ENCODE measurements at regions not wholly inside any gene's neighbourhood (a gene's known extent, or its start where the extent isn't known, plus 50 kb on each side); places are given as distances from the start of the nearest gene placed in this dataset.
"Not testable (repeated sequence)": the region's sequence is repeated elsewhere in the genome, so short reads cannot be mapped to it uniquely, and the experiment has no call there.

DNA sequence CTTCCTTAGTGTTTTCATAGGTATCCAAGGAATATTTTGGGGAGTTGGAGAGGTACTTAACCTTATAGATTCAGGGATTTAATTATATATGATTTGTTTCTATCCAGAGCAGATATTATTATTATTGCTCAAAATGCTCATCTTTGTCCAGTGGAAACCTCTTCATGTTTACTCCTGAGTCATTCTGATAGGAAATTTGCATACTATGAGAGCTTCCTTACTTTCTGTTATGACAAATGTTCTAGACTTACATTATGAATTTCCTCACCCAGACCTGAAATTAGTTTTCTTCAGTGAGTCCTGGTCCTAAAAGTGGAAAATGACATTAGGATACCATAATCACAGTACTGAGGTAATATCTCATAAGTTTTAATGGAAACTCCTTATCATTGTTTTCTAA lies 57.5 kb upstream of the PLPPR5 start:
- ATAC-seq (ENCODE audit: low FRiP score) (no peak), DNase-seq (ENCODE audit: low spot score) (no peak)
- TF ChIP-seq, protein P1, sequence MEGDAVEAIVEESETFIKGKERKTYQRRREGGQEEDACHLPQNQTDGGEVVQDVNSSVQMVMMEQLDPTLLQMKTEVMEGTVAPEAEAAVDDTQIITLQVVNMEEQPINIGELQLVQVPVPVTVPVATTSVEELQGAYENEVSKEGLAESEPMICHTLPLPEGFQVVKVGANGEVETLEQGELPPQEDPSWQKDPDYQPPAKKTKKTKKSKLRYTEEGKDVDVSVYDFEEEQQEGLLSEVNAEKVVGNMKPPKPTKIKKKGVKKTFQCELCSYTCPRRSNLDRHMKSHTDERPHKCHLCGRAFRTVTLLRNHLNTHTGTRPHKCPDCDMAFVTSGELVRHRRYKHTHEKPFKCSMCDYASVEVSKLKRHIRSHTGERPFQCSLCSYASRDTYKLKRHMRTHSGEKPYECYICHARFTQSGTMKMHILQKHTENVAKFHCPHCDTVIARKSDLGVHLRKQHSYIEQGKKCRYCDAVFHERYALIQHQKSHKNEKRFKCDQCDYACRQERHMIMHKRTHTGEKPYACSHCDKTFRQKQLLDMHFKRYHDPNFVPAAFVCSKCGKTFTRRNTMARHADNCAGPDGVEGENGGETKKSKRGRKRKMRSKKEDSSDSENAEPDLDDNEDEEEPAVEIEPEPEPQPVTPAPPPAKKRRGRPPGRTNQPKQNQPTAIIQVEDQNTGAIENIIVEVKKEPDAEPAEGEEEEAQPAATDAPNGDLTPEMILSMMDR (IDR thresholded peaks at IDR 0.05) = no peak

DNA sequence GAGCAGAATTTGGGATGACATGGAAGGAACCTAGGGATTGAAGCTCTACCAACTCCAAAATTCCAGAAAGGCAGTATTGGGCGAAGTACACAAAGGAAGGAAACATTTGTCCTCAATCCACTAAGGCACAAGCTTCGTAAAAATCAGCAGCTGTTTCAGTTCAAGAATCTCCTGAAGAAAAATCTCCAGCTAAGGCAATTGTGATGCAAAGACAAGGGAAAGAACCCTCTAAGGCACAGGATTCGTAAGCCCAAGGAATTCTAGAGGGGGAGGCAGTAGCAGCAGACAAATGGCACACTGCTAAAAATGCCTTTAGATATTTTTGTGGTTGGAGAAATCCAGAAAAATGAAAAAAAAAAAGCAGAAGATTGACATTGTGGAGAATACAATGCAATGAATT lies 64.5 kb upstream of the PLPPR5 start:
- DNase-seq (ENCODE audit: low spot score) (no peak), ATAC-seq (ENCODE audit: low FRiP score) (no peak)

GRCh38 chr1:99078529-99078928 lies 73.9 kb upstream of the PLPPR5 start:
- not testable (repeated sequence) for DNase-seq (ENCODE audit: low spot score); ATAC-seq (ENCODE audit: low FRiP score)

More for the DNA sequence above, 64.5 kb upstream of the PLPPR5 start:
- TF ChIP-seq, protein P1 (IDR thresholded peaks at IDR 0.05) = no peak

- ATAC-seq (ENCODE audit: low FRiP score) = no peak
- TF ChIP-seq, protein P1 (IDR thresholded peaks at IDR 0.05) = no peak
Observed at GRCh38 chr1:99082366-99082765, 77.7 kb upstream of the PLPPR5 start.

GRCh38 chr1:99083338-99083737 lies 78.7 kb upstream of the PLPPR5 start:
- DNase-seq (ENCODE audit: low spot score) (no peak), ATAC-seq (ENCODE audit: low FRiP score) (no peak)
- TF ChIP-seq, protein P1 (IDR thresholded peaks at IDR 0.05) = no peak

More at GRCh38 chr1:99082366-99082765, 77.7 kb upstream of the PLPPR5 start:
- DNase-seq (ENCODE audit: low spot score) = no peak

DNA sequence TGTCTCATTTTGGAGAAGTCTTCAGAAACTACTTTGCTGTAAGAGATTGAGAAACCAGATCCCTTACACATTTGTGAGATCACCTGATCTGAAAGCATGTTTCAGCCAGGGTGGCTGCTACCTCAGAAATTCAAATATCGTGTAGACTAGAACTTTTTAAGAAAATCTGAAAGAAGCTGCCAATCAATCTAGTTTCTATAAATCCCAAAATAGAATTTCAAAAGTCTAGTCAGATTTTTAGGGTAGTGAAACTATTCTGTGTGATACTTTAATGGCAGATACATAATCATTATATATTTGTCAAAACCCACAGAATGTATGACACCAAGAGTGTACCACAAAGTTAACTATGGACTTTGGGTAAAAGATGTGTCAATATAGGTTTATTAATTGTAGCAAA lies 79.9 kb upstream of the PLPPR5 start:
- ATAC-seq (ENCODE audit: low FRiP score) = no peak
- DNase-seq (ENCODE audit: low spot score) = no peak
- TF ChIP-seq, protein P1 (IDR thresholded peaks at IDR 0.05) = no peak

DNA sequence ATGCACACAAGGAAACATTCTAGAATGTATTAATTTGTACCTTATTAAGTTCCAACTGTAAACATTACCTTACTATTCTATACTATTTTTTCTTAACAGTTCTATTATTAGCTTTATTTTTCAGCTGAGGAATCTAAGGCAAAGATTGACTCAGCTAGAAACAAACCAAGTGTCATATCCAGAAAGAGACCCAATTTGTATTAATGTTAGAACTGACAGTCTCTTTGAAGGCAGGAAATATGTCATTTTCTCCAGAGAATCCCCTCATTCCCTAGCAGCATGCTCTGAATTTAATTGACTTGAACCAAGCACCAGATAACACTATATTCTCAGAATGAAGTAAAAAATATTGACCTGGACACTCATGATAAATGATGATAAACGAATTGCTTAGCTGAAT lies 81.4 kb upstream of the PLPPR5 start:
- ATAC-seq (ENCODE audit: low FRiP score) (no peak), DNase-seq (ENCODE audit: low spot score) (no peak)
- TF ChIP-seq, protein P1 (IDR thresholded peaks at IDR 0.05) = no peak

DNA sequence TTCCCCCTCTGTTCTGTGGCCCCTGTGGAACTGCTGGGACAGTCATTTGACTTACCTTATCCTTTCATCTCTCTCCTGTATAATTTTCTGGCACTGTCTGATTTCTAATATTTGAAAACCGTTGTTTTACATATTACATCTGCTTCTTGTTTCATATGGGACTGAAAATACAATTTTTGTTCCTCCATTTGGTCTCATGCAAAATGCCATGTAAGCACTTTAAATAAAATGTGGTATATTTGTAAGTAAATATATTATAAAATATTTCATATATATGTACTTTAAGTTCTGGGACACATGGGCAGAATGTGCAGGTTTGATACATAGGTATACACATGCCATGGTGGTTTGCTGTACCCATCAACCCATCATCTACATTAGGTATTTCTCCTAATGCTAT lies 93.9 kb upstream of the PLPPR5 start:
- DNase-seq (ENCODE audit: low spot score) (no peak), ATAC-seq (ENCODE audit: low FRiP score) (no peak)
- TF ChIP-seq, protein P1 (IDR thresholded peaks at IDR 0.05) = no peak
